Mononuclear cell (primary cell): ENCODE measurements at regions not wholly inside any gene's neighbourhood (a gene's known extent, or its start where the extent isn't known, plus 50 kb on each side); places are given as distances from the start of the nearest gene placed in this dataset.

Experiments used
- H3K27me3 ChIP-seq: 2 replicates; pipeline ENCODE4 v1.6.0; 2011; ENCODE audit warnings: low read length, control low read depth; ENCODE audit not compliant: insufficient read depth
- H3K4me1 ChIP-seq: 2 replicates; pipeline ENCODE4 v1.5.1; 2011; ENCODE audit warnings: mild to moderate bottlenecking, low read length, control low read depth; ENCODE audit not compliant: insufficient read depth
- H3K4me3 ChIP-seq: 2 replicates; pipeline ENCODE4 v1.5.1; 2011; ENCODE audit warnings: mild to moderate bottlenecking, low read length, moderate library complexity
- H3K9me3 ChIP-seq: 2 replicates; pipeline ENCODE4 v1.5.1; 2011; ENCODE audit warnings: low read depth, mild to moderate bottlenecking, control low read depth, low read length

DNA sequence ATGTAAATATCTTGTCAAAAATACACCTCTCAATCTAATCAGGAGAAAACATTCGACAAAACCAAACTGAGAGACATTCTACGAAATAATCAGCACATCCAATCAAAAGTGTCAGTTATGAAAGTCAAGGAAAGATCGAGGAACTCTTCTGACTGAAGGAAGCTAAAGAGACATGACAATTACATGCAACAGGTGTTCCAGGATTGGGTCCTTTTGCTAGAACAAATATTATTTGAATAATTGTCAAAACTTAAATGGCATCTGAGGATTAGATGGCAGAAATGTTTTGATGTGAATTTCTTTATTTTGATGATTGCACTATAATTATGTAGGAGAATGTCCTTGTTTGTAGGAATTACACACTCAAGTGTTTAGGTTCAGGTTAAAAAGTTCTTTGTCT, 124.1 kb upstream of the HES1 start:
- H3K27me3 ChIP-seq = no peaks in the 10 kb centered on the region
- no peaks in the 10 kb centered on the region for H3K9me3 ChIP-seq
- no peaks in the 10 kb centered on the region for H3K4me1 ChIP-seq
- no peak overlapping the region for H3K4me3 ChIP-seq

DNA sequence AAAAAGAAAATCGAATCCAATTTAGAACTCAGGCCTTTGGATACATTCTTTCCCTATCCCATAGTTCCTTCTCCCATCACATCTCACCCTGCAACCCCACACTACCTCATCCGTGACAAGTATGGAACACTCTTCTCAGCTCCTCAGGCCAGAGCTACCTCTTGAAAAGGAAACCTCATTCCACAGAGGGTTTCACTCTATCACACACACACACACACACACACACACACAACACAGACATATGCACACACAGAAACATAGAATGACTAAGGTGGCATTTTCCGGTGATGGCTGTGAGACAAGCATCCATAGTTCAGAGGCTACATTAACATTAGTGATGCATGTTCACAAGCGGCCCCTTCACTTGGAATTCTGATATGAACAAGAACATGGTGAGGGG, 122.0 kb upstream of the HES1 start:
- Histone ChIP-seq H3K27me3 (no peaks in the 10 kb centered on the region), H3K4me3 (no peak overlapping the region), H3K4me1 (no peaks in the 10 kb centered on the region), H3K9me3 (no peaks in the 10 kb centered on the region)

DNA sequence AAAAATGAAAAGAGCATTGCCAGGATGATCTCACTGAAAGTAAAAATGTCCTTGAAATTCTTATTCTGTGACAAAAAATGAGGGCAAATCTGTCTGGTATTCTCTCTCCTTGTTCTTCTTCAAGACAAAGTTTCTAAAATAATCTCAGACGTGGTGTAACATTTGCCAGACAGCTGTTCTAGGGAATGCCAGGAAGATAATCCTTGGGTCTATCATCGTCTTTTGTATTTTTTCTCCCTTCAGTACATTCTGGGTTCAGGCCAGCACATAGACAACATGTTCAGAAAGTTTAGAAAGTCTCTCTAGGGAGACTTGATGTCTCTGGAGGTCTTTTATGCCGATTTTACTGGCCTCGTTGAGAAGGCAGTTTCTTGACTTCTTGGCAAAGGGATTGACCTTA, 121.2 kb upstream of the HES1 start:
- no peaks in the 10 kb centered on the region for H3K9me3 ChIP-seq
- H3K4me1 ChIP-seq = no peaks in the 10 kb centered on the region
- H3K4me3 ChIP-seq = no peak overlapping the region
- no peaks in the 10 kb centered on the region for H3K27me3 ChIP-seq

DNA sequence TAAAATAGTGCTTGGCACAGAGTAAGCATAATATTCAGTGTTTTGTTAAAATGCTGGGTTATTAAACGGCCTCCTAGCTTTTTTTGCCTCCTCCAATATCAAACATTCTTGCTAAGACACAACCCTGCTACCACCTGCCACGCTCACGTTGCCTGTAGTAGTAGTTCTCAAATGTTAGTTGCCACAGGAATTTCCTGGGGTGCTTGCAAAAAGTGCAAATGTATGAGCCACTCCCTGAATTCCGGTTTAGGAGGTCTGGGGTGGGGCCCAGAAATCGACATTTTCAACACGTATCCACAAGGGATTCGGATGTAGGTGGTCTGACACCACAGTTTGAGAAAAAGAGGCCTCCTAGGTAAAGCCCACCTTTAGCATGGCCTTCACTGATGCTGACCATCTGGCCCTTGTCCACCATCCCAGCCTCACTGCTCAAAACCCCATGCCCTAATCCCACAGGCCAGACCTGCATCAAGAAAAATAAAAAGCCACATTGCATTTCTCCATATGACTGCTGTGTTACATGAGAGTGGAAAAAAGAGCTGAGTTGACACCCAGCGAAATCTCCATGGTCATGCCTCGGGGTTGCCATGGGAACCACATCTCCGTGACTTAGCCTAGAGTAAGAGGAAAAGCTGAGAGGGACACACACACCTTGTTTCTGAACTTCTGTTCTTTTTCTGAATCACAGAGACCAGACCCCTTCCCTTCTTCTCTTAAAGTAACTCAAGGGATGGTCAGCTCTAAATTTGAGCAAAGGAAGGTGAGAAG, 116.4 kb upstream of the HES1 start:
- Histone ChIP-seq H3K27me3 (no peaks in the 10 kb centered on the region), H3K4me3 (no peak overlapping the region), H3K4me1 (no peaks in the 10 kb centered on the region), H3K9me3 (no peaks in the 10 kb centered on the region)

DNA sequence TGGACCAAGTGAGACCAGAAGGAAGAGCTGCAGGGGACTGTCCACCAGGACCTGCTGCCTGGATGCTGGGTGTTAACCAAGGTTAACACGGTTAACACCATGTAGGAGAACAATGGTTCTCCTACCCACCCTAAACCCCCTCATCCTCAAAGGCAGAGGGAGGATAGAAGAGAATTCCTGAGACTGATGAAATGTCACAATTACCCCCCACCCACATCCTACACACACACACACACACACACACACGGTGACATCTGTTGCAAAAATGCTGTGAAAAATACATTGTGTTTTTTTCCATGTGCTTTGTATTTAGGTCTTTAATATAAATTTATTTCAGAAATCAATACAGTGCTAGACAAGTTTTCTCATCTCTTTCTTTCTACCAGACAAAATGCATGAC, 113.9 kb upstream of the HES1 start:
- H3K4me3 ChIP-seq = no peak overlapping the region
- no peaks in the 10 kb centered on the region for H3K27me3 ChIP-seq
- no peaks in the 10 kb centered on the region for H3K4me1 ChIP-seq
- no peaks in the 10 kb centered on the region for H3K9me3 ChIP-seq

DNA sequence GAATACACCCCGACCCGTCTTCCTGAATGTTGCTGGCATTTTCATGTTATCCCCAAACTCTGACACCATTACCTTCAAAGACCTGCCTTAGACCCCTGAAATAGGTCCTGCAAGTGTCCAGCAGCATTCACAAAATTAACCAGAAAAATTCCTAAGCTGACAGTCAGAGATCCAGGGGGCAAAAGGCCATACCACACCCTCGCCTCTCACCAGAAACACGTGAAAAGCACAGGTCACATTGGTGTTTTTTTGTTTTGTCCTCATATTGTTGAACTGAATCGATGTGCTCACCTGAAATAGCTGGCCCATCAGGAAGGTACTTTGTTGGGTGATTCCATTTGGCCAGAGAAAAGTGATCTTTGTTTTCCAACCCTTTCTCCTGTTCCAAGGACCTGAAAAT, 113.1 kb upstream of the HES1 start:
- Histone ChIP-seq H3K9me3 (no peaks in the 10 kb centered on the region), H3K27me3 (no peaks in the 10 kb centered on the region), H3K4me3 (no peak overlapping the region), H3K4me1 (no peaks in the 10 kb centered on the region)

DNA sequence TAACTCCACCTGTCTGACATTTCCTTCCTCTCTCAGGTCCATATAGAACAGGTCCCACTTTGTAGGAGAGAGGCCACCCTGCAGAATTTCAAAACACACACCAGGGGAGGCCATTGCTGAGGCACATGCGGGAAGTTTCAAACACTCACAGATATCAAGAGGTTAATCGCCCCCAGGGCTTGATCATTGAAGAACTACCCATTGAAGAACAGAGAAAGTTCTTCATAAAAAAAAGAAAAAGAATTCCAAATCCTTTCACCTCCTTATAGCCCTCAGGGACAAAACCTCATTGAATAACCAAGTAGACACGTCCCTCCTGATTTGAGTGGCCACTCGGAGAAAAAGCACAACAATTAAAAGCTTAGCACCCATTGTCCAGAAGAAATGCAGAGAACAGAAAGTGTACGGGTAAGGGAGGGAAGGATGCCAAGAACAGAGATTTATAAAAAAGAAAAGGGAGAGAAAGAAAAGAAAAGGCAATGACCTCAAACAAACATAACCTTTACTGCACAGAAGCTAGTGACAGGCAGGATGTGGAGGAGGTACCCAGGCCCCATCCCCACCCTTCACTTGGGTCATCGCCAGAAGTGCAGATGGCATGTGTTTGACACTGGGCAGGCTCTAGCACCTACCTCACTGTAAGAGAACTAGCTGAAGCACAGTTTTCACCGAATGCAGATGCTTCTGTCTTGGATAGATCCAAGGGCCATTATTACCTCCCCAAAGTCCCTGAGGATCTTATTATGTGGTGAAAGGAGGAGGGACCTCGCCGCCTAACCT, 112.3 kb upstream of the HES1 start:
- no peak overlapping the region for H3K4me3 ChIP-seq
- H3K27me3 ChIP-seq = no peaks in the 10 kb centered on the region
- no peaks in the 10 kb centered on the region for H3K4me1 ChIP-seq
- H3K9me3 ChIP-seq = no peaks in the 10 kb centered on the region

DNA sequence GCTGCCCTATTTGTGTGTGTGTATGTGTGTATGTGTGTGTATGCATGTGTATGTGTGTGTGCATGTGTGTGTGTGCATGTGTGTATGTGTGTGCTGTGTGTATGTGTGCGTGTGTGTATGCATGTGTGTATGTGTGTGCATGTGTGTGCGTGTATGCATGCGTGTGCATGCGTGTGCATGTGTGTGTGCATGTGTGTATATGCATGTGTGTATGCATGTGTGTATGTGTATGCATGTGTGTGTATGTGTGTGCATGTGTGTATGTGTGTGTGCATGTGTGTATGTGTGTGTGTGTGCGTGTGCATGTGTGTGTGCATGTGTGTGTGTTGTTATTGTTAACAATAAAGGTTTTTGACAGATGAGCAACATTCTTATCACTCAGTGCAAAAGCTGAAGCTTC, 110.8 kb upstream of the HES1 start:
- Histone ChIP-seq H3K4me1 (no peaks in the 10 kb centered on the region), H3K4me3 (no peak overlapping the region), H3K9me3 (no peaks in the 10 kb centered on the region), H3K27me3 (no peaks in the 10 kb centered on the region)

DNA sequence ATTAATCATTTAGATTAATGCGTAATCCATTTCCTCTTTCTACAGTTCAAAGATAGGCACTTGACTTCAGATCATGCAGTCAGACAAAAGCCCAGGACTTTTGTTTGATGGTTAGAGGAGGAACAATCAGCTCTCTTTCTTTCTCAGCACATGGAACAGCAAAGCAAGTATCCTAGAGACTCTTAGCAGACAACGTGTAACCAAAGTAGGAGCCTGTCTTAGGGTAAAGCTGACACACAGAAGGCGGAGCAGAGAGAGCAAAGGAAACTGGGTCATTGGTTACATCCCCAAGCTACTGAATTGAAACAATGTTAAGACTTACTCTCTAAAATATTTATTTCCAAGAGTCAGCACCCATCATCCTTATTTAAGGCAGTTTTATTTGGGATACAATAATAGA, 110.0 kb upstream of the HES1 start:
- no peaks in the 10 kb centered on the region for H3K4me1 ChIP-seq
- no peaks in the 10 kb centered on the region for H3K27me3 ChIP-seq
- no peak overlapping the region for H3K4me3 ChIP-seq
- no peaks in the 10 kb centered on the region for H3K9me3 ChIP-seq

DNA sequence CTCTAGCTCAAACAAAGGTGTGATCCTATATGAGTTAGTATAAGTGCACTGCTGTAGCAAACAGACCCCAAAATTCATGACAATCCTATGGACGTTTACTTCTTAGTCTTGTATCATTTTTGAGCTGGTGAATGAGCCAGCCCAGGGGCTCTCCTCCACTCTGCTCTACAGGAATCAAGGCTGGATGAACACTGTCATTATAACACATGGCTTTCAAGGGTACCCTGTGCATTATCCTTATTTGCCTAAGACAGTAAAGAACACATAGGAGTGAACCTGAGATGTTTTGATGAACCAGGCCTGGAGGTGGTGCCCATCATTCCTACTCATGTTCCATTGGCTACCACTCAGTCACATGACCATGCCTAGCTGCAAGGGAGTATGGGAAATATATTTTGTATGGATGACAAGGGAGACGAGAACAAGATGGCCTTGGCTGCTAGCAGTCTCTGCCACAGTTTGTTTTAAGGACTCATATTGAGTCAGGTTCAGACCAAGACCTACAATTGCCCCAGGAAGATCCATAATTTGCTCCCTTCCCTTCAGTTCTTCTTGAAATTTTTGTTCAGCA, 107.4 kb upstream of the HES1 start:
- Histone ChIP-seq H3K27me3 (no peaks in the 10 kb centered on the region), H3K9me3 (no peaks in the 10 kb centered on the region), H3K4me1 (no peaks in the 10 kb centered on the region), H3K4me3 (no peak overlapping the region)

DNA sequence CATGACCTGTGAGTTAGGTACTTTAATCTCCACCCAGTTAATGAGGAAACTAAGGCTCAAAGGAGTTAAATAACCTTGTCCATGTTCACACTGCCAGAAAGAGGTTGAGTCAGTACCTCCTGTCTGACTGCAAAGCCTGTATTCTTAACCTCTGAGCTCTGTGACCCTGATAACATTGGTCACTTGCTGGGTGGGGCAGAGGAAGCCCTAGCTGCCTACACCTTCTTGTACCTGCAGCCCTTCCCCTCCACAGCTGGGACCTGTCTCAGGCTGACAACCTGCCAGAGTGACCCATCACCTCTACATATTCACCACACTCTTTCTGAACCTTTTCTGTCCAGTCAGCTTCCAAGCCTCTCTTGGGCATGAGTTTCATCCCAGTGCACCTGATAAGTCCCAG, 106.1 kb upstream of the HES1 start:
- H3K4me3 ChIP-seq = no peak overlapping the region
- no peaks in the 10 kb centered on the region for H3K27me3 ChIP-seq
- no peaks in the 10 kb centered on the region for H3K9me3 ChIP-seq
- no peaks in the 10 kb centered on the region for H3K4me1 ChIP-seq

DNA sequence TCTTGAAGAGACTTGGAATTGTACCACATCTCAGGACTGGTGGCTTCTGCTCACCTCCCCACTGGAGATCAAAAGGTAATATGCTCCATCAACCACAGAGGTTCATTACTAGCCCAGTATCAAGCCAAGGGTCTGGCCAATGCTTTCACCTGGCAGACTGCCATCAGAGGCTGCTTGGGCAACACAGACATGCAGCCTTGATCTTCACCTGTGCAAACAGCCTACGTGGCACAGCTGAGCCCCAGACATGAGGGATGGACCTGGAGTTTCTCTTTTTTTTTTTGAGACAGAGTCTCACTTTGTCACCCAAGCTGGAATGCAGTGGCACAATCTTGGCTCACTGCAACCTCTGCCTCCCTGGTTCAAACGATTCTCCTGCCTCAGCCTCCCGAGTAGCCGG, 105.6 kb upstream of the HES1 start:
- H3K27me3 ChIP-seq = no peaks in the 10 kb centered on the region
- no peaks in the 10 kb centered on the region for H3K4me1 ChIP-seq
- no peaks in the 10 kb centered on the region for H3K9me3 ChIP-seq
- H3K4me3 ChIP-seq = no peak overlapping the region

DNA sequence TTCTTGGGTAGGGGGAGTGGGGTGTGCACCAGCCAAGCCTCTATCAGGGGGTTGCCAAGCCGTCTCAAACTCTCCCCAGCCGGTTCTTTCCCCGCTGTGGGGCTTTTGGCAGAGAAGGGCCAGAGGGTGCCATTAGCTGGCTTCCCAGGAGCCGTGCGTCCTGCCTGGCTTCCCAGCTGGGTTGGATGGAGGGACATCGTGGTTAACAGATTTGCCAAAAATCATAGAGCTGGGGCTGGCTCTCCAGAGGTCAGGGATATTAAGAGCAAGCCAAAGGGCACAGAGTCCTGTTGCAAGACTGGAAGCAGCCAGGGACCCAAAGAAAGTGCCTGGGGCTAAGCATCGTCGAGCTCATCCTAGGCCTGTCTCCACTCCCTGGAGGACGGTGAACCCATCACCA, 104.6 kb upstream of the HES1 start:
- H3K9me3 ChIP-seq = no peaks in the 10 kb centered on the region
- H3K4me3 ChIP-seq = no peak overlapping the region
- H3K4me1 ChIP-seq = no peaks in the 10 kb centered on the region
- no peaks in the 10 kb centered on the region for H3K27me3 ChIP-seq

DNA sequence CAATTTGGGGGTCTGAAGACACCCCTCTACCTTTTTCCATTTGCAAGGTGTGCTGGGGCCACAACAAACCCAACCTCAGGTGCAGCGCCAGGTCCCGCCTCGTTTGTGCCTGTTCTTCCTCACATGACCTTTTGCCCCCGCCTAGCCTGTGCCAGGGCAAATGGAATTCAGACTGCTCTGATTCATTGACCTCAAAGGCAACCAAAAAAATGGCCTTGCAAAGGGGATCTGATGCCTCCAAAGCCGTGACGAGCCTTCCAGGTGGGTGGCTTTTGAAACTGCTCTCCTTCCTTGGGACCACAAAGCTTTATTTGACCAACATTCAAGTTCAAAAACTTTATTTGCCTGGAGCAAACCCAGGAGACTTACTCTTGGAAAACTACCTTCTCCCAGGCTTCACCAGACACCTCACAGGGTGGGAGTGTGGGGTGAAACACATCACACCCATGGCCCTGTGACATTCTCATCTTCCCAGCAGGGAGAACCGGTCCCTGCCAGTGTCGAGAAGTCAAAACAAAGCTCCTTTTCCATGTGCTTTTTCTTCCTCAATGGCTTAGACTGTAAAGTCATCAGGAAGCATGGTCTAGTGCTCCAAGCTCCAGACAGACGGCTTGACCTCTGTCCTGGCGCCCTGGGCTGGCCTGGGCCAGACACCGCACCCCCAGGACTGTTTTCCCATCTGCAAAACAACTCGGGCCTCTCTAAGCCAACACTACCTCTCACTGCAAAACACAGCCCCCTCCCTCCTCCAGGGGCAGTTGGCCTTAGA, 103.9 kb upstream of the HES1 start:
- Histone ChIP-seq H3K4me1 (no peaks in the 10 kb centered on the region), H3K27me3 (no peaks in the 10 kb centered on the region), H3K9me3 (no peaks in the 10 kb centered on the region), H3K4me3 (no peak overlapping the region)

DNA sequence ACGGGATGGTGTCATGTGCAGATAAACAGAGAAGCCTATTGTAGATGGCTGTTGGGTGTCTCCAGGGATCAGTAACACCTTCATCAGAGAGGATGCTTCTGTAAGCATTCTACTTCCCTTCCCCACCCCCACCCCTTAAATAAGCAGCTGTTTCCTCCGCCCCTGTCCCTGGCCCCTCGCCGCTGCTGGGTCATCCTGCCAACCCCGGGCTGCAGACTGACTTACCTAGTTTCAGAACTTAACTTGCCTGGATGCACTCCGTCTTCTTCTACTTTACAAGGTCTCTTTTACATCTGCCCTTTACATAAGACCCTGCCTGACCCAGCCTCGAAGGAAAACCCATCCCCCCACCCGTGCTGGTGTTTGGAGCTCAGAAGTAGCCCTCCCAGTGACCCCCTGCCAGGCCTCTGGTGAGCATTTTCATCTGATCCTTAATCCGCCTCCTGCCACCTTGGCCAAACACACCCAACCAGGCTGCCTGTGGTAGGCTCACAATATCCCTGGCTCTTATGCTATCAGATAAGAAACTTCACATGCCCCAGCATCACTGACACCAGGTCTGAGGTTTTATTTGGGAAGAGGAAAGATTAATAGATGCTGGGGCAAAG, 103.0 kb upstream of the HES1 start:
- no peaks in the 10 kb centered on the region for H3K4me1 ChIP-seq
- H3K9me3 ChIP-seq = no peaks in the 10 kb centered on the region
- no peak overlapping the region for H3K4me3 ChIP-seq
- H3K27me3 ChIP-seq = no peaks in the 10 kb centered on the region
